H1 (cell line): ENCODE measurements at regions not wholly inside any gene's neighbourhood (a gene's known extent, or its start where the extent isn't known, plus 50 kb on each side); places are given as distances from the start of the nearest gene placed in this dataset.

Source experiments
- CTCF ChIA-PET: fragments of 300-600 bp; sonication (Branson Sonifier 250); formaldehyde crosslinking; loops from one replicate; lab custom pipeline; 2021; ENCODE audit not compliant: partially characterized antibody; lab: Charles Lee
- POLR2A ChIA-PET: fragments of 300-600 bp; sonication (Branson Sonifier 250); formaldehyde crosslinking; loops from one replicate; lab custom pipeline; 2021; ENCODE audit warnings: inconsistent platforms; ENCODE audit not compliant: partially characterized antibody; lab: Charles Lee
- DNase-seq, 2 experiments: peaks; one replicate each; pipeline versions ENCODE4 v3.0.0 to v3.0.0-alpha.2; 2010 to 2022; ENCODE audit warnings: low spot score in 2 of 2, low read depth in 1 of 2, mixed read lengths in 1 of 2
- FAIRE-seq: peaks from 2 replicates; lab custom pipeline; 2011; peaks lifted over from hg19 to GRCh38; lab: Jason Lieb, UNC
- H2AFZ ChIP-seq: 2 replicates; pipeline ENCODE4 v1.8.1; 2012; ENCODE audit warnings: low read length, inconsistent platforms
- H2AK5ac ChIP-seq: 2 replicates; pipeline ENCODE4 v1.6.1; 2013; ENCODE audit warnings: low read depth, low read length
- H2BK120ac ChIP-seq: replicated peaks from 2 replicates; pipeline ENCODE3; 2013; ENCODE audit warnings: low read depth, low read length, inconsistent platforms
- H2BK12ac ChIP-seq: 2 replicates; pipeline ENCODE4 v1.6.1; 2013; ENCODE audit warnings: low read depth, low read length
- H2BK15ac ChIP-seq: 2 replicates; pipeline ENCODE4 v1.6.1; 2013; ENCODE audit warnings: low read length
- H2BK20ac ChIP-seq: 2 replicates; pipeline ENCODE4 v1.6.1; 2013; ENCODE audit warnings: low read length
- H2BK5ac ChIP-seq: 2 replicates; pipeline ENCODE4 v1.6.1; 2013; ENCODE audit warnings: low read depth, low read length
- H3K14ac ChIP-seq: 2 replicates; pipeline ENCODE4 v1.6.1; 2013; ENCODE audit warnings: inconsistent platforms; ENCODE audit not compliant: insufficient read length
- H3K18ac ChIP-seq: 2 replicates; pipeline ENCODE4 v1.6.1; 2013; ENCODE audit warnings: low read length; ENCODE audit errors: extremely low read depth
- H3K23ac ChIP-seq: 2 replicates; pipeline ENCODE4 v1.6.1; 2013; ENCODE audit warnings: inconsistent platforms; ENCODE audit not compliant: insufficient read length
- H3K23me2 ChIP-seq: 2 replicates; pipeline ENCODE4 v1.6.1; 2013; ENCODE audit warnings: low read depth, low read length
- H3K27ac ChIP-seq: 2 replicates; pipeline ENCODE4 v1.6.1; 2011; ENCODE audit warnings: low read depth, low read length, inconsistent platforms
- H3K27me3 ChIP-seq, 4 experiments: replicated peaks in 1 of 4; 1 replicate in 1 of 4; 2 replicates in 3 of 4; pipeline versions ENCODE4 v1.6.1 to v1.8.1; 2011 to 2013; ENCODE audit warnings: low read length in 3 of 4, mild to moderate bottlenecking in 3 of 4, inconsistent platforms in 2 of 4, mixed read lengths in 2 of 4, moderate library complexity in 1 of 4; ENCODE audit not compliant: control insufficient read depth in 3 of 4, insufficient read depth in 3 of 4; ENCODE audit errors: extremely low read depth in 1 of 4
- H3K36me3 ChIP-seq, 4 experiments: 2 replicates each; pipeline versions ENCODE4 v1.6.1 to v1.8.1; 2011 to 2013; ENCODE audit warnings: mild to moderate bottlenecking in 4 of 4, low read length in 3 of 4, moderate library complexity in 2 of 4, control low read depth in 1 of 4, inconsistent platforms in 1 of 4; ENCODE audit not compliant: insufficient read depth in 4 of 4, control insufficient read depth in 2 of 4
- H3K4ac ChIP-seq: replicated peaks from 2 replicates; pipeline ENCODE3; 2013; ENCODE audit warnings: low read length, low read depth, mixed read lengths, inconsistent platforms; ENCODE audit not compliant: insufficient read length
- H3K4me1 ChIP-seq, 4 experiments: replicated peaks in 1 of 4; 1 replicate in 1 of 4; 2 replicates in 3 of 4; pipeline versions ENCODE4 v1.6.1 to v1.8.1; 2011 to 2013; ENCODE audit warnings: low read length in 3 of 4, inconsistent platforms in 2 of 4, mixed read lengths in 1 of 4; ENCODE audit not compliant: insufficient read depth in 4 of 4, control insufficient read depth in 3 of 4
- H3K4me2 ChIP-seq, 2 experiments: 2 replicates each; pipeline versions ENCODE4 v1.6.1 to v1.8.1; 2011 to 2013; ENCODE audit warnings: low read depth in 2 of 2, low read length in 2 of 2, control low read depth in 1 of 2, inconsistent platforms in 1 of 2, mild to moderate bottlenecking in 1 of 2; ENCODE audit not compliant: insufficient read depth in 1 of 2
- H3K4me3 ChIP-seq, 4 experiments: fragments of 200-600, 300-600 bp in 1 of 4; sonication (generic), shearing (Covaris generic), sonication (Bioruptor Twin) in 1 of 4; 2 replicates each; pipeline versions ENCODE4 v1.5.1 to v1.8.1; 2011 to 2016; ENCODE audit warnings: low read length in 4 of 4, low read depth in 3 of 4, control low read depth in 2 of 4, inconsistent platforms in 2 of 4, mild to moderate bottlenecking in 2 of 4, mixed read lengths in 1 of 4, moderate library complexity in 1 of 4; ENCODE audit not compliant: insufficient read depth in 2 of 4; ENCODE audit errors: extremely low read depth in 1 of 4
- H3K56ac ChIP-seq: replicated peaks from 2 replicates; pipeline ENCODE3; 2013; ENCODE audit warnings: low read depth, mild to moderate bottlenecking, mixed read lengths, low read length, inconsistent platforms; ENCODE audit not compliant: insufficient read length
- H3K79me1 ChIP-seq: 2 replicates; pipeline ENCODE4 v1.6.1; 2013; ENCODE audit warnings: low read depth, low read length, control low read depth
- H3K79me2 ChIP-seq, 2 experiments: 2 replicates each; pipeline versions ENCODE4 v1.6.1 to v1.8.1; 2012 to 2013; ENCODE audit warnings: low read length in 2 of 2, mild to moderate bottlenecking in 2 of 2, inconsistent platforms in 1 of 2; ENCODE audit not compliant: insufficient read depth in 2 of 2, control insufficient read depth in 1 of 2
- H3K9ac ChIP-seq, 4 experiments: replicated peaks in 1 of 4; 1 replicate in 1 of 4; 2 replicates in 3 of 4; pipeline versions ENCODE4 v1.6.1 to v1.8.1; 2011 to 2013; ENCODE audit warnings: low read depth in 3 of 4, low read length in 3 of 4, control low read depth in 2 of 4, mild to moderate bottlenecking in 2 of 4, moderate library complexity in 2 of 4, inconsistent platforms in 1 of 4; ENCODE audit errors: extremely low read depth in 1 of 4
- H3K9me3 ChIP-seq, 2 experiments: 2 replicates each; pipeline versions ENCODE4 v1.6.1 to v1.8.1; 2012 to 2013; ENCODE audit warnings: mild to moderate bottlenecking in 2 of 2, moderate library complexity in 2 of 2, control low read depth in 1 of 2, inconsistent platforms in 1 of 2, low read depth in 1 of 2, low read length in 1 of 2, mixed read lengths in 1 of 2; ENCODE audit not compliant: insufficient read depth in 2 of 2
- H4K20me1 ChIP-seq, 2 experiments: replicated peaks in 1 of 2; 2 replicates each; pipeline versions ENCODE3 to v1.8.1; 2011 to 2013; ENCODE audit warnings: inconsistent platforms in 2 of 2, low read length in 2 of 2, mild to moderate bottlenecking in 1 of 2; ENCODE audit not compliant: insufficient read depth in 2 of 2, control insufficient read depth in 1 of 2
- H4K5ac ChIP-seq: 2 replicates; pipeline ENCODE4 v1.6.1; 2013; ENCODE audit warnings: low read length, low read depth, mixed read lengths, inconsistent platforms; ENCODE audit not compliant: insufficient read length
- H4K8ac ChIP-seq: 2 replicates; pipeline ENCODE4 v1.8.0; 2013; ENCODE audit warnings: mild to moderate bottlenecking, moderate library complexity, low read length, inconsistent platforms; ENCODE audit not compliant: insufficient read depth; ENCODE audit errors: extremely low read depth
- H4K91ac ChIP-seq: replicated peaks from 2 replicates; pipeline ENCODE3; 2013; ENCODE audit warnings: low read length, mixed read lengths, inconsistent platforms; ENCODE audit not compliant: insufficient read length
- ASH2L ChIP-seq: fragments of 200-600, 300-600 bp; sonication (generic); IDR thresholded peaks from one replicate; pipeline ENCODE4 v1.7.1; 2017; ENCODE audit warnings: low read length
- BCL11A ChIP-seq, 2 experiments: IDR thresholded peaks; one replicate each; pipeline ENCODE4 v1.6.1; 2011; ENCODE audit warnings: low read depth in 2 of 2, low read length in 2 of 2, mild to moderate bottlenecking in 2 of 2
- CEBPB ChIP-seq: IDR thresholded peaks from 2 replicates; pipeline ENCODE4 v1.6.1; 2012; ENCODE audit warnings: low read depth, low read length
- CTBP2 ChIP-seq: IDR thresholded peaks from 2 replicates; pipeline ENCODE4 v1.7.0; 2011; ENCODE audit warnings: borderline replicate concordance, mild to moderate bottlenecking, moderate library complexity, mixed read lengths, low read length; ENCODE audit not compliant: insufficient read depth, insufficient read length
- EZH2 ChIP-seq: fragments of 200-600 bp; sonication (generic); IDR thresholded peaks from 2 replicates; pipeline ENCODE4 v1.7.1; 2012; ENCODE audit warnings: low read depth, mild to moderate bottlenecking, moderate library complexity, low read length, inconsistent platforms; ENCODE audit not compliant: severe bottlenecking
- GABPA ChIP-seq: IDR thresholded peaks from 2 replicates; pipeline ENCODE4 v1.6.1; 2011; ENCODE audit warnings: mild to moderate bottlenecking, low read length, moderate library complexity, borderline replicate concordance; ENCODE audit not compliant: insufficient read depth
- KDM5A ChIP-seq: fragments of 200-600 bp; IDR thresholded peaks from 2 replicates; pipeline ENCODE4 v1.7.1; 2012; ENCODE audit warnings: mild to moderate bottlenecking, low read length, inconsistent platforms, mixed read lengths
- RXRA ChIP-seq: IDR thresholded peaks from 2 replicates; pipeline ENCODE4 v1.6.1; 2011; ENCODE audit warnings: low read depth, mild to moderate bottlenecking, low read length, moderate library complexity; ENCODE audit not compliant: insufficient read depth
- SIN3A ChIP-seq, 2 experiments: IDR thresholded peaks in 1 of 2; conservative IDR thresholded peaks in 1 of 2; 2 replicates each; pipeline ENCODE4 v1.6.1; 2011 to 2012; ENCODE audit warnings: low read length in 2 of 2, improper control_type of control experiment in 1 of 2, low read depth in 1 of 2, mild to moderate bottlenecking in 1 of 2
- WGBS, 2 experiments: shearing (Covaris generic) in 1 of 2; methylation state at CpG; one replicate each; pipeline versions ENCODE4 v1.1.6 to v1.1.7; 2013 to 2015; ENCODE audit warnings: low lambda C conversion rate in 2 of 2, mixed read lengths in 2 of 2, inconsistent platforms in 1 of 2, low coverage in 1 of 2, missing lambda C conversion rate in 1 of 2; ENCODE audit not compliant: insufficient replicate concordance in 2 of 2, insufficient coverage in 1 of 2, insufficient read length in 1 of 2; ENCODE audit errors: extremely low coverage in 1 of 2, missing lambda C conversion rate in 1 of 2; 5-methylcytosine and 5-hydroxymethylcytosine counted together
- TF ChIP-seq, protein P1 (sequence below), 3 experiments: IDR thresholded peaks; 1 replicate in 2 of 3; 2 replicates in 1 of 3; pipeline versions ENCODE4 v1.5.1 to v1.6.1; 2011; ENCODE audit warnings: low read length in 3 of 3, mild to moderate bottlenecking in 3 of 3, inconsistent platforms in 2 of 3, low read depth in 1 of 3, moderate library complexity in 1 of 3; ENCODE audit not compliant: insufficient read depth in 1 of 3; ENCODE audit errors: control extremely low read depth in 1 of 3
- TF ChIP-seq, protein P2 (sequence below): IDR thresholded peaks from 2 replicates; pipeline ENCODE4 v1.6.1; 2012; ENCODE audit warnings: inconsistent platforms

GRCh38 chr6:6769466-6769865, 180.9 kb downstream of the LY86 start:
- no peaks in the 10 kb centered on the region for H4K20me1 ChIP-seq
- H4K91ac ChIP-seq = no peak overlapping the region
- no peak overlapping the region for H3K14ac ChIP-seq
- no peak overlapping the region for H4K8ac ChIP-seq
- no peak overlapping the region for H3K23ac ChIP-seq
- H2BK12ac ChIP-seq = no peak overlapping the region
- no peak overlapping the region for H3K18ac ChIP-seq
- H3K79me2 ChIP-seq = no peaks in the 10 kb centered on the region
- no peak overlapping the region for H3K4ac ChIP-seq
- no peak overlapping the region for H3K4me3 ChIP-seq
- no peak overlapping the region for H3K56ac ChIP-seq
- POLR2A ChIA-PET = no interaction called here
- no peak overlapping the region for H2BK120ac ChIP-seq
- H3K27ac ChIP-seq = no peak overlapping the region
- FAIRE-seq (no peak), DNase-seq (no peak)
- H3K4me1 ChIP-seq = peaks cover 0 to 2% (median 0%) of the 10 kb centered on the region in 4 experiments; a peak in 2 of 7 replicates
- H3K36me3 ChIP-seq = no peaks in the 10 kb centered on the region
- no peak overlapping the region for H2AK5ac ChIP-seq
- no peak overlapping the region for H4K5ac ChIP-seq
- no peak overlapping the region for H3K9ac ChIP-seq
- H3K9me3 ChIP-seq = no peaks in the 10 kb centered on the region
- H3K79me1 ChIP-seq = no peaks in the 10 kb centered on the region
- H3K23me2 ChIP-seq = no peaks in the 10 kb centered on the region
- H2AFZ ChIP-seq = no peak overlapping the region
- no peak overlapping the region for H3K4me2 ChIP-seq
- CTCF ChIA-PET = interaction anchor here (0.5 to 2.3 kb wide), 6 partner anchors 10 to 469 kb away, joined by 3 to 9 read pairs (median 4); no protein-coding TSS in a partner anchor
- H2BK5ac ChIP-seq = no peak overlapping the region
- H2BK20ac ChIP-seq = no peak overlapping the region
- no peak overlapping the region for H2BK15ac ChIP-seq
- WGBS, 2 experiments = 92% methylated on average over 1 of the region's 1 CpG; no CpG with 5 or more reads in 1 of the 2 experiments
- H3K27me3 ChIP-seq = no peaks in the 10 kb centered on the region
- TF ChIP-seq RXRA (no peak), SIN3A (conservative IDR thresholded peaks at IDR 0.05 in 1 of 2, IDR thresholded peaks at IDR 0.05 in 1 of 2; ENCODE audit: low read depth in 1 of 2, low read length in 2 of 2) (no peak), BCL11A (IDR thresholded peaks at IDR 0.05; ENCODE audit: low read depth in 2 of 2, low read length in 2 of 2) (no peak), GABPA (no peak), ASH2L (no peak), KDM5A (no peak), CTBP2 (no peak), EZH2 (no peak), CEBPB (no peak)
- TF ChIP-seq, protein P1, sequence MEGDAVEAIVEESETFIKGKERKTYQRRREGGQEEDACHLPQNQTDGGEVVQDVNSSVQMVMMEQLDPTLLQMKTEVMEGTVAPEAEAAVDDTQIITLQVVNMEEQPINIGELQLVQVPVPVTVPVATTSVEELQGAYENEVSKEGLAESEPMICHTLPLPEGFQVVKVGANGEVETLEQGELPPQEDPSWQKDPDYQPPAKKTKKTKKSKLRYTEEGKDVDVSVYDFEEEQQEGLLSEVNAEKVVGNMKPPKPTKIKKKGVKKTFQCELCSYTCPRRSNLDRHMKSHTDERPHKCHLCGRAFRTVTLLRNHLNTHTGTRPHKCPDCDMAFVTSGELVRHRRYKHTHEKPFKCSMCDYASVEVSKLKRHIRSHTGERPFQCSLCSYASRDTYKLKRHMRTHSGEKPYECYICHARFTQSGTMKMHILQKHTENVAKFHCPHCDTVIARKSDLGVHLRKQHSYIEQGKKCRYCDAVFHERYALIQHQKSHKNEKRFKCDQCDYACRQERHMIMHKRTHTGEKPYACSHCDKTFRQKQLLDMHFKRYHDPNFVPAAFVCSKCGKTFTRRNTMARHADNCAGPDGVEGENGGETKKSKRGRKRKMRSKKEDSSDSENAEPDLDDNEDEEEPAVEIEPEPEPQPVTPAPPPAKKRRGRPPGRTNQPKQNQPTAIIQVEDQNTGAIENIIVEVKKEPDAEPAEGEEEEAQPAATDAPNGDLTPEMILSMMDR (IDR thresholded peaks at IDR 0.05; ENCODE audit: control extremely low read depth in 1 of 3, insufficient read depth in 1 of 3, low read depth in 1 of 3, low read length in 3 of 3) = no peak
- TF ChIP-seq, protein P2, sequence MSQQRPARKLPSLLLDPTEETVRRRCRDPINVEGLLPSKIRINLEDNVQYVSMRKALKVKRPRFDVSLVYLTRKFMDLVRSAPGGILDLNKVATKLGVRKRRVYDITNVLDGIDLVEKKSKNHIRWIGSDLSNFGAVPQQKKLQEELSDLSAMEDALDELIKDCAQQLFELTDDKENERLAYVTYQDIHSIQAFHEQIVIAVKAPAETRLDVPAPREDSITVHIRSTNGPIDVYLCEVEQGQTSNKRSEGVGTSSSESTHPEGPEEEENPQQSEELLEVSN = no peak
